GM23338 (cell line): ENCODE measurements at regions not wholly inside any gene's neighbourhood (a gene's known extent, or its start where the extent isn't known, plus 50 kb on each side); places are given as distances from the start of the nearest gene placed in this dataset.

Experiments
- ATAC-seq: fragments of 200-7000 bp; cut with Tn5 transposase; 3 replicates; pipeline ENCODE4 v1.9.1; 2020
- DNase-seq: peaks from one replicate; pipeline ENCODE4 v3.0.0-alpha.2; 2015; ENCODE audit warnings: low spot score
- H2AFZ ChIP-seq: fragments of 200-600 bp; sonication (generic); 2 replicates; pipeline ENCODE4 v1.8.0; 2016; ENCODE audit warnings: antibody characterized with exemption, mild to moderate bottlenecking, moderate library complexity
- H3F3A ChIP-seq: fragments of 200-600 bp; sonication (generic); replicated peaks from 2 replicates; pipeline ENCODE4 v1.8.0; 2017; ENCODE audit warnings: antibody characterized with exemption, mixed run types, low read depth
- H3K27ac ChIP-seq: fragments of 200-600 bp; sonication (generic); 2 replicates; pipeline ENCODE4 v1.6.1; 2016; ENCODE audit warnings: low read depth
- H3K27me3 ChIP-seq: fragments of 200-600 bp; sonication (generic); 2 replicates; pipeline ENCODE4 v1.8.0; 2016; ENCODE audit warnings: mild to moderate bottlenecking, mixed run types, moderate library complexity; ENCODE audit not compliant: insufficient read depth
- H3K36me3 ChIP-seq: fragments of 200-600 bp; sonication (generic); 2 replicates; pipeline ENCODE4 v1.8.0; 2016; ENCODE audit warnings: mild to moderate bottlenecking; ENCODE audit not compliant: insufficient read depth
- H3K4me1 ChIP-seq: fragments of 200-600 bp; sonication (generic); 2 replicates; pipeline ENCODE4 v1.8.0; 2016; ENCODE audit warnings: mild to moderate bottlenecking, moderate library complexity; ENCODE audit not compliant: insufficient read depth
- H3K4me2 ChIP-seq: fragments of 200-600 bp; sonication (generic); 2 replicates; pipeline ENCODE4 v1.7.1; 2017; ENCODE audit warnings: mixed run types
- H3K4me3 ChIP-seq: fragments of 200-600 bp; sonication (generic); 2 replicates; pipeline ENCODE4 v1.6.1; 2016; ENCODE audit warnings: mixed run types
- H3K79me2 ChIP-seq: fragments of 200-600 bp; sonication (generic); replicated peaks from 2 replicates; pipeline ENCODE4 v1.8.0; 2017; ENCODE audit warnings: mild to moderate bottlenecking; ENCODE audit not compliant: insufficient read depth
- H3K9me2 ChIP-seq: fragments of 200-600 bp; sonication (generic); 2 replicates; pipeline ENCODE4 v1.8.0; 2017; ENCODE audit not compliant: insufficient read depth
- H4K20me1 ChIP-seq: fragments of 200-600 bp; sonication (generic); replicated peaks from 2 replicates; pipeline ENCODE4 v1.8.0; 2017; ENCODE audit warnings: mild to moderate bottlenecking; ENCODE audit not compliant: insufficient read depth
- H3K27ac Mint-ChIP-seq: 2 replicates; pipeline ENCODE4 v1.8.0; 2020; ENCODE audit warnings: inconsistent platforms, mild to moderate bottlenecking, moderate library complexity, mixed read lengths
- H3K27me3 Mint-ChIP-seq: 3 replicates; pipeline ENCODE4 v1.8.0; 2022; ENCODE audit warnings: low read depth, mild to moderate bottlenecking, moderate library complexity, mixed read lengths, inconsistent platforms; ENCODE audit not compliant: insufficient read depth, poor library complexity
- H3K36me3 Mint-ChIP-seq: 3 replicates; pipeline ENCODE4 v1.8.0; 2021; ENCODE audit warnings: low read depth, mild to moderate bottlenecking, inconsistent platforms, moderate library complexity, mixed read lengths
- H3K4me1 Mint-ChIP-seq: 3 replicates; pipeline ENCODE4 v1.8.0; 2020; ENCODE audit warnings: mild to moderate bottlenecking, inconsistent platforms, mixed read lengths
- H3K4me3 Mint-ChIP-seq: 3 replicates; pipeline ENCODE4 v1.8.0; 2021; ENCODE audit warnings: moderate library complexity, mild to moderate bottlenecking, inconsistent platforms, mixed read lengths
- H3K9me3 Mint-ChIP-seq: 3 replicates; pipeline ENCODE4 v1.8.0; 2020; ENCODE audit warnings: moderate library complexity, mild to moderate bottlenecking, inconsistent platforms, mixed read lengths
- CTCF ChIP-seq, 2 experiments: fragments of 200-600 bp in 1 of 2; sonication (generic) in 1 of 2; conservative IDR thresholded peaks; 2 replicates each; pipeline versions ENCODE4 v1.5.1 to v1.6.1; 2016 to 2017; ENCODE audit warnings: antibody characterized with exemption in 2 of 2, low read depth in 2 of 2, mild to moderate bottlenecking in 2 of 2, moderate library complexity in 1 of 2
- EZH2phosphoT487 ChIP-seq: fragments of 200-600 bp; sonication (generic); IDR thresholded peaks from one replicate; pipeline ENCODE4 v1.8.1; 2018; ENCODE audit warnings: antibody characterized with exemption; ENCODE audit not compliant: unreplicated experiment
- JUNB ChIP-seq: IDR thresholded peaks from one replicate; pipeline ENCODE4 v1.6.1; 2016; ENCODE audit warnings: antibody characterized with exemption; ENCODE audit not compliant: unreplicated experiment
- NANOG ChIP-seq: IDR thresholded peaks from 2 replicates; pipeline ENCODE4 v1.6.1; 2016; ENCODE audit warnings: antibody characterized with exemption, borderline replicate concordance
- POLR2AphosphoS5 ChIP-seq: IDR thresholded peaks from 2 replicates; pipeline ENCODE4 v1.6.1; 2016; ENCODE audit warnings: antibody characterized with exemption, low read depth
- REST ChIP-seq: IDR thresholded peaks from one replicate; pipeline ENCODE4 v1.6.1; 2018; ENCODE audit warnings: antibody characterized with exemption; ENCODE audit not compliant: unreplicated experiment
- STAT1 ChIP-seq: IDR thresholded peaks from one replicate; pipeline ENCODE4 v1.6.1; 2016; ENCODE audit warnings: antibody characterized with exemption; ENCODE audit not compliant: unreplicated experiment
- ZNF114 ChIP-seq: fragments of 250-450 bp; sonication (Bioruptor Pico); IDR thresholded peaks from 2 replicates; pipeline ENCODE4 v1.5.0; 2020; ENCODE audit warnings: mild to moderate bottlenecking, moderate library complexity
- TF ChIP-seq, protein P1 (sequence below): IDR thresholded peaks from 2 replicates; pipeline ENCODE4 v1.6.1; 2016; ENCODE audit warnings: antibody characterized with exemption

DNA sequence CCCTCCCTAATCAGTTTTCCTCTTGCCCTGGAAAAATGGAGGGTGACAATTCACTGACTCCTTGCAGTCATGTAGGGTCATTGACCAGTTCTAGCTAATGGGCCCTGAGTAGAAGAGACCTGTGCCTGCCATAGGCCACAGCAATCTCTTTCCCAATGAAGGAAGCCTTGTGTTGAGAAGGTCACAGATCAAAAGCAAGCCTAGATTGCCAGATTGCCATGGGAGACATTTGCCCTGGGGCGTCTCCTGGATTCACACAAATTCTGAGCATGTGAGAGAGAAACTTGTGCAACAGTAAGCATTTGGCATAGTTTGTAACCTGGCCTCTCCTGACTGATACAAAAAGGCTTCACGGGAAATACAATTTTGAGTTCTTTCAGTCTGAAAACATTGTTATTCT, 148.0 kb downstream of the NUDT12 start:
- Histone ChIP-seq H3K79me2 (no peaks in the 10 kb centered on the region), H3K36me3 (no peaks in the 10 kb centered on the region), H3K9me2 (0 out of 2 replicates have a peak, but pooled peaks cover 3% of the 10 kb centered on the region), H3K4me1 (no peaks in the 10 kb centered on the region), H3K4me3 (no peak overlapping the region), H4K20me1 (no peaks in the 10 kb centered on the region), H2AFZ (peak overlapping the region; percentile 20; the same call in 1 of the 2 replicates), H3F3A (no peaks in the 10 kb centered on the region), H3K27ac (no peak overlapping the region), H3K27me3 (no peaks in the 10 kb centered on the region), H3K4me2 (no peak overlapping the region)
- no peak for ATAC-seq
- H3K4me3 Mint-ChIP-seq: no peak overlapping the region
- no peaks in the 10 kb centered on the region for H3K27me3 Mint-ChIP-seq
- TF ChIP-seq POLR2AphosphoS5: no peak
- TF ChIP-seq EZH2phosphoT487: no peak
- no peak for TF ChIP-seq REST
- TF ChIP-seq, protein P1, sequence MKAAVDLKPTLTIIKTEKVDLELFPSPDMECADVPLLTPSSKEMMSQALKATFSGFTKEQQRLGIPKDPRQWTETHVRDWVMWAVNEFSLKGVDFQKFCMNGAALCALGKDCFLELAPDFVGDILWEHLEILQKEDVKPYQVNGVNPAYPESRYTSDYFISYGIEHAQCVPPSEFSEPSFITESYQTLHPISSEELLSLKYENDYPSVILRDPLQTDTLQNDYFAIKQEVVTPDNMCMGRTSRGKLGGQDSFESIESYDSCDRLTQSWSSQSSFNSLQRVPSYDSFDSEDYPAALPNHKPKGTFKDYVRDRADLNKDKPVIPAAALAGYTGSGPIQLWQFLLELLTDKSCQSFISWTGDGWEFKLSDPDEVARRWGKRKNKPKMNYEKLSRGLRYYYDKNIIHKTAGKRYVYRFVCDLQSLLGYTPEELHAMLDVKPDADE: no peak
- TF ChIP-seq STAT1: no peak
- TF ChIP-seq ZNF114: no peak
- no peak for TF ChIP-seq JUNB
- TF ChIP-seq CTCF (conservative IDR thresholded peaks at IDR 0.05; ENCODE audit: low read depth in 2 of 2): no peak
- H3K9me3 Mint-ChIP-seq: no peaks in the 10 kb centered on the region
- DNase-seq: no peak
- H3K4me1 Mint-ChIP-seq: no peaks in the 10 kb centered on the region
- H3K27ac Mint-ChIP-seq: no peak overlapping the region
- no peaks in the 10 kb centered on the region for H3K36me3 Mint-ChIP-seq

DNA sequence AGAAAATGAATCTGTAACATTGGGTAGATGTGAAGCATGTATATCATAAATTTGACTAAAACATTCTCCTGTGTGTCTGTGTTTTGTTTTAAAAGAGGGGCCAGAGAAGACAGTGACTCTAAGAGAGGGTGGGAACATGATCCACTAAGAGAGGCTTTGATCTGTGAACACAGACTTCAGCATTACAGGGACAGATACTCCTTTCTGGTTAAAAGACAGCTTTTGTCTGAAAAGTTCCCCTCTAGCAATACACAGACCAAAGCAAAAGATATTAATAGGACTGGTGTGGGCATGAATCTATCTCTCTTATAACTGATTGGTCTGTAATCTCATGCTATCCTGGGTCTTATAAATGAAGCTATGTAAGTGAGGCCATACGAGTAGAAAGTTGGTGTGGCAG, 150.9 kb downstream of the NUDT12 start:
- TF ChIP-seq EZH2phosphoT487 (no peak), NANOG (no peak)
- H3K36me3 ChIP-seq: no peaks in the 10 kb centered on the region
- H3K9me3 Mint-ChIP-seq: no peaks in the 10 kb centered on the region
- H3K36me3 Mint-ChIP-seq: no peaks in the 10 kb centered on the region
- no peaks in the 10 kb centered on the region for H3K79me2 ChIP-seq
- no peaks in the 10 kb centered on the region for H3K4me1 Mint-ChIP-seq
- no peaks in the 10 kb centered on the region for H3F3A ChIP-seq
- H3K27me3 Mint-ChIP-seq: no peaks in the 10 kb centered on the region
- H2AFZ ChIP-seq: no peak overlapping the region
- ATAC-seq (no peak), DNase-seq (no peak)
- H3K4me1 ChIP-seq: no peaks in the 10 kb centered on the region
- H3K27ac ChIP-seq: no peak overlapping the region
- no peak overlapping the region for H3K27ac Mint-ChIP-seq
- no peaks in the 10 kb centered on the region for H3K27me3 ChIP-seq
- H3K4me3 ChIP-seq: no peak overlapping the region
- no peaks in the 10 kb centered on the region for H4K20me1 ChIP-seq
- H3K9me2 ChIP-seq: 0 out of 2 replicates have a peak, but pooled peaks cover 3% of the 10 kb centered on the region
- no peak overlapping the region for H3K4me3 Mint-ChIP-seq
- no peak overlapping the region for H3K4me2 ChIP-seq
